NCI-H748 (cell line): ENCODE measurements at regions not wholly inside any gene's neighbourhood (a gene's known extent, or its start where the extent isn't known, plus 50 kb on each side); places are given as distances from the start of the nearest gene placed in this dataset.

Experiments
- DNase-seq: peaks from one replicate; lab custom pipeline; 2025; ENCODE audit not compliant: unreplicated experiment; lab: John Stamatoyannopoulos, UW

DNA sequence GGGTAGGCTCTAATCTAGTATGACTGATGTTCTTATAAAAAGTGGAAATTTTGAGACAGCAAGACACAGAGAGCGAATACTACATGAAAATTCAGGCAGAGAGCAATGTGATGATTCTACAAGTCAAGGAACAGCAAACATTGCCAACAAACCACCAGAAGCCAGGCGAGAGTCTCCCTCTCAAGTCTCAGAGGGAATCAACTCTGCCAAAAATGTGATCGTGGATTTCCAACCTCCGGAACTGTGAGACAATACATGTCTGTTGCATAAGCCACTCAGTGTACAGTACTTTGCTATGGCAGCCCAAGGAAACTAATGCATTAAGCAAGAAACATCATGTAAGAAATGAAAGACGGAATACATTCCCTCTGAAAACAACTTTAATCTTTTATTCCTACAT, 52.1 kb upstream of the CCNG1 start:
- DNase-seq: no peak

DNA sequence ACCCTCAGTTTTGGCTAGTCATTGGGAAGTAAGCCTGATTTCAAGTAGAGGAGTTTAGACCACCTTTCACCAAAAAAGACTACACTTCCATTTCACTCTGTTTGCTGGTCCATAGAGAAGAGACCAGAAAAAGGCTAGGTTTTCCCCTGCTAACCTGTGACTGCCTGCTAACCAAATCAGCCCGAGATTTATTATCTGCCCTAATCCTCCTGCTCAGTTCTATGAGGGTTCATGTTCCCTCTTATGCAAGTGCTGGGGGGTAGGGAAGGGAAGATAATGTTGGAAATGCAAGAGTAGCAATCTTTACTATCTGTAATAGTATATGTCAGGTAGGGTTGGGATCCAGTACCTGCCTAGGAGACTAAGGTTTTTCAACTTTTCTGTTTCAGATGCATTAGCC, 51.6 kb upstream of the CCNG1 start:
- no peak for DNase-seq

DNA sequence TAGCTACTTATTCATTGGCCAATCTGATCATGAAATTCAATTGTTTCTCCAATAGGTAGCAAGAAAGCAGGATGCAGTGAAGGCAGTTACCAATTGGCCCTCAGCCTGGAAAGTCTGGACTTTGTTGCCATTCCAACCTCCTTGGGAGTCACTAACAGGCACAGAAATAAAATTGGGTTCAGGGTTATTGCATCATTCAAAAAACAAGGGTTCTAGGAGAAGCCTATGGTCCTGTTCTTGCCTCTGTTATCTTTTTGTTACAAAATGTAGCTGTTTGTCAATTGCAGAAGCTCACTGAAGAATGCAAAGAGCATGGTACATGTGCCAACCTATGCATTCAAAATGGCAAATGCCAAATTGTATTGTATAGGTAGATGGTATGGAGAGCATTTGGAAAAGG, 51.0 kb upstream of the CCNG1 start:
- no peak for DNase-seq

DNA sequence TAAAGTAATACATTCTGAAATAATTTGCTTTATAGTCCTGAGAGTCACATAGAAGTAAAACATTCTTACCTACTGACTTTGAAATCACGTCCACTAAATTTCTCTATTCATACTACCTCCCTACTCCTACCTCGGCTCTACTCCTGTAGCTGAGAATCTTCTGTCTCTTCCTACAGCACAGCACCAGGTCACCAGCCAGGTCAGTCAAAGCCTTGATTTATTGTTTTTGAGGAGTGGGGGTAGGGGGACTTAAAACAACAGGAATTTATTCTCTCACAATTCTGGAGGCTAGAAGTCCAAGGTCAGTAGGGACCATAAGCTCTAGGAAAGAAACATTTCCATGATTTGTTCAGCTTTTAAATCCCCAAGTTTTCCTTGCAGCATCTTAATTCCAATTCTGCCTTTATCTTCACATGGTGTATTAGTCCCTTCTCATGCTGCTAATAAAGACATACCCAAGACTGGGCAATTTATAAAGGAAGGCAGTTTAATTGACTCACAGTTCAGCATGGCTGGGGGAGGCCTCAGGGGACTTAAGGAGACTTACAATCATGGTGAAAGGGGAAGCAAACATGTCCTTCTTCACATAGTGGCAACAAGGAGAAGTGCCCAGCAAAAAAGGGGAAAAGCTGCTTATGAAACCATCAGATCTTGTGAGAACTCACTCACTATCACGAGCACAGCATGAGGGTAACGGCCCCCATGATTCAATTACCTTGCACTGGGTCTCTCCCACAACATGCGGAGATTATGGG, 49.6 kb upstream of the CCNG1 start:
- DNase-seq: no peak
